Gastroesophageal sphincter (tissue), 3 donors: ENCODE measurements at regions not wholly inside any gene's neighbourhood (a gene's known extent, or its start where the extent isn't known, plus 50 kb on each side); places are given as distances from the start of the nearest gene placed in this dataset.

ENCODE experiments used
- EP300 ChIP-seq: sonication (generic); formaldehyde crosslinking; IDR thresholded peaks from one replicate; pipeline ENCODE4 v1.6.1; 2017; ENCODE audit warnings: antibody characterized with exemption, mild to moderate bottlenecking
- POLR2AphosphoS5 ChIP-seq: sonication (generic); formaldehyde crosslinking; IDR thresholded peaks from one replicate; pipeline ENCODE4 v1.6.1; 2017; ENCODE audit warnings: antibody characterized with exemption
- TF ChIP-seq, protein P1 (sequence below), 4 experiments: fragments of 200-600 bp in 2 of 4; fragments of 450-650 bp in 2 of 4; sonication (generic) in 1 of 4; IDR thresholded peaks; one replicate each; pipeline ENCODE4 v1.5.1; 2017 to 2019; ENCODE audit warnings: antibody characterized with exemption in 4 of 4, mild to moderate bottlenecking in 2 of 4, moderate library complexity in 2 of 4

DNA sequence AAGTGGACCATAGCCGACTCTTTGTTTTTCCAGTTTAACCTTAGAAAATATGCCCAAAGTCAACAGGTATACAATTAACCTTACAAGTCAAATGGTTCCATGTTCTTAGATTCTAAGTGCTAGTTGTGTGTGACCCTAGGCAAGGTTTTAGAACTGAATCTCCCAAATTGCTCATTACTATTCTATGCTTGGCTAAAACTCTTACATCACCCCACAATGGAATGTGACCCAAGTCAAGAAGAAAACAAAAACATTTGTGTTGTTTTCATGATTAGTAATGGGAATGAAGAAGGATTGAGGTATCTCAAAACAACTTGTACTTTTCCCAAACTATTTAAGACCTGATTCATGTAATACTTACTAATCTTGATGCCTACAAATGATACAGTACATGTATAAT lies 159.2 kb downstream of the ARRDC3 start:
- TF ChIP-seq EP300 (no peak), POLR2AphosphoS5 (no peak)
- TF ChIP-seq, protein P1, sequence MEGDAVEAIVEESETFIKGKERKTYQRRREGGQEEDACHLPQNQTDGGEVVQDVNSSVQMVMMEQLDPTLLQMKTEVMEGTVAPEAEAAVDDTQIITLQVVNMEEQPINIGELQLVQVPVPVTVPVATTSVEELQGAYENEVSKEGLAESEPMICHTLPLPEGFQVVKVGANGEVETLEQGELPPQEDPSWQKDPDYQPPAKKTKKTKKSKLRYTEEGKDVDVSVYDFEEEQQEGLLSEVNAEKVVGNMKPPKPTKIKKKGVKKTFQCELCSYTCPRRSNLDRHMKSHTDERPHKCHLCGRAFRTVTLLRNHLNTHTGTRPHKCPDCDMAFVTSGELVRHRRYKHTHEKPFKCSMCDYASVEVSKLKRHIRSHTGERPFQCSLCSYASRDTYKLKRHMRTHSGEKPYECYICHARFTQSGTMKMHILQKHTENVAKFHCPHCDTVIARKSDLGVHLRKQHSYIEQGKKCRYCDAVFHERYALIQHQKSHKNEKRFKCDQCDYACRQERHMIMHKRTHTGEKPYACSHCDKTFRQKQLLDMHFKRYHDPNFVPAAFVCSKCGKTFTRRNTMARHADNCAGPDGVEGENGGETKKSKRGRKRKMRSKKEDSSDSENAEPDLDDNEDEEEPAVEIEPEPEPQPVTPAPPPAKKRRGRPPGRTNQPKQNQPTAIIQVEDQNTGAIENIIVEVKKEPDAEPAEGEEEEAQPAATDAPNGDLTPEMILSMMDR (IDR thresholded peaks at IDR 0.05): no peak
